CD14-positive monocyte (primary cell): ENCODE measurements at regions not wholly inside any gene's neighbourhood (a gene's known extent, or its start where the extent isn't known, plus 50 kb on each side); places are given as distances from the start of the nearest gene placed in this dataset.

ENCODE experiments used
- DNase-seq, 3 donors: peaks; one replicate each; pipeline ENCODE4 v3.0.0-alpha.2; 2011 to 2022
- H2AFZ ChIP-seq: 2 replicates; pipeline ENCODE4 v1.6.0; 2012; ENCODE audit warnings: mild to moderate bottlenecking, low read depth, low read length, inconsistent platforms; ENCODE audit not compliant: insufficient read depth, poor library complexity, severe bottlenecking
- H3K27ac ChIP-seq, 2 donors: 1 replicate in 1 of 2; 2 replicates in 1 of 2; pipeline ENCODE4 v1.5.1; 2012 to 2013; ENCODE audit warnings: low read length in 2 of 2, control low read depth in 1 of 2, inconsistent platforms in 1 of 2, low read depth in 1 of 2, mild to moderate bottlenecking in 1 of 2
- H3K27me3 ChIP-seq, 2 donors: one replicate each; pipeline versions ENCODE4 v1.6.0 to v1.6.1; 2011 to 2013; ENCODE audit warnings: low read length in 2 of 2; ENCODE audit not compliant: control insufficient read depth in 2 of 2, insufficient read depth in 2 of 2
- H3K36me3 ChIP-seq, 2 donors: replicated peaks in 1 of 2; 1 replicate in 1 of 2; 2 replicates in 1 of 2; pipeline versions ENCODE4 v1.5.1 to v1.6.1; 2012 to 2013; ENCODE audit warnings: low read length in 2 of 2, control low read depth in 1 of 2, inconsistent platforms in 1 of 2, mild to moderate bottlenecking in 1 of 2; ENCODE audit not compliant: insufficient read depth in 2 of 2, control insufficient read depth in 1 of 2
- H3K4me1 ChIP-seq, 2 donors: 1 replicate in 1 of 2; 2 replicates in 1 of 2; pipeline versions ENCODE4 v1.5.1 to v1.6.1; 2012 to 2013; ENCODE audit warnings: low read length in 2 of 2, control low read depth in 1 of 2, inconsistent platforms in 1 of 2, mild to moderate bottlenecking in 1 of 2, moderate library complexity in 1 of 2; ENCODE audit not compliant: insufficient read depth in 2 of 2, control insufficient read depth in 1 of 2
- H3K4me2 ChIP-seq: replicated peaks from 2 replicates; pipeline ENCODE3; 2012; ENCODE audit warnings: low read length, moderate library complexity, mild to moderate bottlenecking; ENCODE audit not compliant: poor library complexity, severe bottlenecking; ENCODE audit errors: extremely low read depth
- H3K4me3 ChIP-seq, 3 experiments: fragments of 200-600 bp in 1 of 3; sonication (generic) in 1 of 3; replicated peaks in 1 of 3; 1 replicate in 2 of 3; 2 replicates in 1 of 3; pipeline ENCODE4 v1.5.1; 2011 to 2013; ENCODE audit warnings: low read length in 3 of 3, mild to moderate bottlenecking in 3 of 3, control low read depth in 2 of 3, low read depth in 2 of 3, inconsistent platforms in 1 of 3, moderate library complexity in 1 of 3
- H3K79me2 ChIP-seq: 2 replicates; pipeline ENCODE4 v1.6.0; 2012; ENCODE audit warnings: mild to moderate bottlenecking, control low read depth, inconsistent platforms, low read length, moderate library complexity; ENCODE audit not compliant: insufficient read depth
- H3K9ac ChIP-seq: 2 replicates; pipeline ENCODE4 v1.6.0; 2017; ENCODE audit warnings: low read length, mild to moderate bottlenecking; ENCODE audit not compliant: insufficient read depth, poor library complexity, severe bottlenecking
- H3K9me3 ChIP-seq, 2 donors: replicated peaks in 1 of 2; 1 replicate in 1 of 2; 2 replicates in 1 of 2; pipeline versions ENCODE4 v1.5.1 to v1.6.1; 2012 to 2013; ENCODE audit warnings: low read length in 2 of 2, control low read depth in 1 of 2; ENCODE audit not compliant: control insufficient read depth in 1 of 2, insufficient read depth in 1 of 2
- H4K20me1 ChIP-seq: 2 replicates; pipeline ENCODE4 v1.6.0; 2012; ENCODE audit warnings: mild to moderate bottlenecking, low read length, control low read depth, moderate library complexity; ENCODE audit not compliant: insufficient read depth
- H3K27ac Mint-ChIP-seq, 7 donors: one replicate each; pipeline ENCODE4 v1.8.0; 2020; ENCODE audit warnings: mild to moderate bottlenecking in 7 of 7, mixed read lengths in 7 of 7, moderate library complexity in 6 of 7, inconsistent platforms in 2 of 7
- H3K27me3 Mint-ChIP-seq, 3 donors: one replicate each; pipeline ENCODE4 v1.8.0; 2021 to 2022; ENCODE audit warnings: low read depth in 3 of 3, mild to moderate bottlenecking in 3 of 3, mixed read lengths in 3 of 3, moderate library complexity in 3 of 3, inconsistent platforms in 1 of 3
- H3K36me3 Mint-ChIP-seq, 2 donors: one replicate each; pipeline ENCODE4 v1.8.0; 2020; ENCODE audit warnings: mixed read lengths in 2 of 2, inconsistent platforms in 1 of 2, mild to moderate bottlenecking in 1 of 2
- H3K4me1 Mint-ChIP-seq: one replicate; pipeline ENCODE4 v1.8.0; 2020; ENCODE audit warnings: mild to moderate bottlenecking, mixed read lengths
- H3K4me3 Mint-ChIP-seq, 2 donors: one replicate each; pipeline ENCODE4 v1.8.0; 2020; ENCODE audit warnings: mild to moderate bottlenecking in 2 of 2, mixed read lengths in 2 of 2, moderate library complexity in 1 of 2
- H3K9me3 Mint-ChIP-seq, 7 donors: one replicate each; pipeline ENCODE4 v1.8.0; 2020 to 2022; ENCODE audit warnings: mixed read lengths in 7 of 7, mild to moderate bottlenecking in 6 of 7, moderate library complexity in 6 of 7, inconsistent platforms in 2 of 7
- WGBS: methylation state at CpG from one replicate; pipeline ENCODE4 v1.1.5; 2013; ENCODE audit warnings: missing lambda C conversion rate; ENCODE audit not compliant: insufficient coverage; 5-methylcytosine and 5-hydroxymethylcytosine counted together
- intact Hi-C, 2 donors: fragments of 100-400 bp; cut with micrococcal nuclease; formaldehyde crosslinking; loops; one replicate each; pipeline versions ENCODE4 v1.15.0 to v1.15.1; 2023
- TF ChIP-seq, protein P1 (sequence below): fragments of 200-600 bp; IDR thresholded peaks from one replicate; pipeline ENCODE4 v1.8.0; 2022; ENCODE audit warnings: antibody characterized with exemption, mild to moderate bottlenecking

DNA sequence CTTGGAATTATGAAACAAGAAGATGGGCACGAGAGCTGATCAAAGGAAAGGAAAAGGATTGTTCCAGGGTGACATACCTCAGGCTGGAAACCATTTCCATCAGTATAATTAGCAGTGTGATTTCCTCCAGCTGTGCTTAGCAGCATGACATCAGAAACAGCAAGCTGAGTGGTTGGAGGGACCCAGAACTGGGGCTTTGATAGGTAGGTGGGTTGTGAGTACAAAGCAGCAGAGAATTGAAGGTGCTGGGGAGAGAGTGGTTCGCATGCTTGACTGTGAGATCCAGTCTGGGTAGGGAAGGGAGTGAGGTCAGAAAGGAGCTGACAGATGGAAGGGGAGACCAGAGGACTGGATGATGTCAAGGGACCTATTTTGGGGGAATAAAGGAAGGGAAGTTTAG, 90.4 kb downstream of the CD164 start:
- Histone ChIP-seq H3K9ac (no peak overlapping the region), H3K4me1 (peaks cover 5% of the 10 kb centered on the region in 2 donors), H3K36me3 (no peaks in the 10 kb centered on the region), H3K27ac (no peak overlapping the region), H3K79me2 (no peaks in the 10 kb centered on the region), H3K27me3 (no peaks in the 10 kb centered on the region), H3K9me3 (no peaks in the 10 kb centered on the region), H3K4me3 (no peak overlapping the region), H2AFZ (no peak overlapping the region), H4K20me1 (no peaks in the 10 kb centered on the region), H3K4me2 (no peak overlapping the region)
- intact Hi-C loops, result loop anchor here in 1 of 2 donors (5.0 kb wide), 1 partner anchor 95 kb away; no protein-coding TSS in a partner anchor
- Mint-ChIP-seq H3K9me3 (no peaks in the 10 kb centered on the region), H3K4me3 (no peak overlapping the region), H3K27ac (no peak overlapping the region), H3K27me3 (peaks cover 4 to 7% (median 6%) of the 10 kb centered on the region in 3 donors), H3K36me3 (no peaks in the 10 kb centered on the region), H3K4me1 (peaks cover 20% of the 10 kb centered on the region)
- no peak for DNase-seq
- TF ChIP-seq, protein P1, sequence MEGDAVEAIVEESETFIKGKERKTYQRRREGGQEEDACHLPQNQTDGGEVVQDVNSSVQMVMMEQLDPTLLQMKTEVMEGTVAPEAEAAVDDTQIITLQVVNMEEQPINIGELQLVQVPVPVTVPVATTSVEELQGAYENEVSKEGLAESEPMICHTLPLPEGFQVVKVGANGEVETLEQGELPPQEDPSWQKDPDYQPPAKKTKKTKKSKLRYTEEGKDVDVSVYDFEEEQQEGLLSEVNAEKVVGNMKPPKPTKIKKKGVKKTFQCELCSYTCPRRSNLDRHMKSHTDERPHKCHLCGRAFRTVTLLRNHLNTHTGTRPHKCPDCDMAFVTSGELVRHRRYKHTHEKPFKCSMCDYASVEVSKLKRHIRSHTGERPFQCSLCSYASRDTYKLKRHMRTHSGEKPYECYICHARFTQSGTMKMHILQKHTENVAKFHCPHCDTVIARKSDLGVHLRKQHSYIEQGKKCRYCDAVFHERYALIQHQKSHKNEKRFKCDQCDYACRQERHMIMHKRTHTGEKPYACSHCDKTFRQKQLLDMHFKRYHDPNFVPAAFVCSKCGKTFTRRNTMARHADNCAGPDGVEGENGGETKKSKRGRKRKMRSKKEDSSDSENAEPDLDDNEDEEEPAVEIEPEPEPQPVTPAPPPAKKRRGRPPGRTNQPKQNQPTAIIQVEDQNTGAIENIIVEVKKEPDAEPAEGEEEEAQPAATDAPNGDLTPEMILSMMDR, result no peak
- 89% methylated on average over 2 of the region's 2 CpGs for WGBS

GRCh38 chr6:109290143-109290931, 91.9 kb downstream of the CD164 start:
- Histone ChIP-seq H3K27ac (no peak overlapping the region), H3K79me2 (no peaks in the 10 kb centered on the region), H2AFZ (no peak overlapping the region), H3K36me3 (no peaks in the 10 kb centered on the region), H3K4me3 (no peak overlapping the region), H3K4me1 (peaks cover 5% of the 10 kb centered on the region in 2 donors), H3K9me3 (no peaks in the 10 kb centered on the region), H3K4me2 (no peak overlapping the region), H3K9ac (no peak overlapping the region), H4K20me1 (no peaks in the 10 kb centered on the region), H3K27me3 (no peaks in the 10 kb centered on the region)
- DNase-seq, result no peak
- H3K27ac Mint-ChIP-seq, result no peak overlapping the region
- intact Hi-C loops, result loop anchor here in 1 of 2 donors (5.0 kb wide), 1 partner anchor 93 kb away; no protein-coding TSS in a partner anchor
- H3K9me3 Mint-ChIP-seq, result no peaks in the 10 kb centered on the region
- H3K27me3 Mint-ChIP-seq, result peaks cover 0 to 9% (median 6%) of the 10 kb centered on the region in 3 donors
- 93% methylated on average over 54 of the region's 56 CpGs for WGBS
- TF ChIP-seq, protein P1, result no peak
- H3K36me3 Mint-ChIP-seq, result no peaks in the 10 kb centered on the region
- no peak overlapping the region for H3K4me3 Mint-ChIP-seq
- peaks cover 17% of the 10 kb centered on the region for H3K4me1 Mint-ChIP-seq
